Stimulated activated naive CD8-positive, alpha-beta T cell treated with anti-CD3 and anti-CD28 coated beads, Interleukin-15, amount 100 ng/mL, for 72 hours (primary cell): ENCODE measurements at regions not wholly inside any gene's neighbourhood (a gene's known extent, or its start where the extent isn't known, plus 50 kb on each side); places are given as distances from the start of the nearest gene placed in this dataset.

Experiments used
- ATAC-seq: fragments of 150-1000 bp; cut with Tn5 transposase; 2 replicates; pipeline ENCODE4 v1.10.0; 2021; ENCODE audit warnings: mild to moderate bottlenecking, moderate library complexity
- DNase-seq, 2 donors: peaks; one replicate each; pipeline ENCODE4 v3.0.0; 2021 to 2022
- H3K27ac Mint-ChIP-seq, 2 donors: one replicate each; pipeline ENCODE4 v1.8.0; 2022; ENCODE audit warnings: mild to moderate bottlenecking in 2 of 2, mixed read lengths in 2 of 2, moderate library complexity in 2 of 2
- H3K27me3 Mint-ChIP-seq: one replicate; pipeline ENCODE4 v1.8.0; 2022; ENCODE audit warnings: mixed read lengths
- H3K4me1 Mint-ChIP-seq: one replicate; pipeline ENCODE4 v1.8.0; 2022; ENCODE audit warnings: mild to moderate bottlenecking, mixed read lengths
- H3K4me3 Mint-ChIP-seq, 2 donors: one replicate each; pipeline ENCODE4 v1.8.0; 2022; ENCODE audit warnings: mild to moderate bottlenecking in 2 of 2, mixed read lengths in 2 of 2, moderate library complexity in 1 of 2
- H3K9me3 Mint-ChIP-seq, 2 donors: one replicate each; pipeline ENCODE4 v1.8.0; 2022; ENCODE audit warnings: mixed read lengths in 2 of 2

GRCh38 chr11:133738624-133739023 lies 106.7 kb downstream of the SPATA19 start:
- ATAC-seq: peak; percentile 40
- Mint-ChIP-seq H3K9me3 (peaks cover 8 to 18% of the 10 kb centered on the region in 2 donors), H3K4me3 (no peak overlapping the region), H3K27me3 (no peaks in the 10 kb centered on the region), H3K4me1 (no peaks in the 10 kb centered on the region), H3K27ac (no peak overlapping the region)
- no peak for DNase-seq

- DNase-seq (no peak), ATAC-seq (no peak)
- no peak overlapping the region for H3K4me3 Mint-ChIP-seq
- peaks cover 20% of the 10 kb centered on the region for H3K27me3 Mint-ChIP-seq
- H3K4me1 Mint-ChIP-seq: no peaks in the 10 kb centered on the region
- peaks cover 8 to 9% of the 10 kb centered on the region in 2 donors for H3K9me3 Mint-ChIP-seq
- no peak overlapping the region for H3K27ac Mint-ChIP-seq
Observed at GRCh38 chr11:133733631-133734030, 111.7 kb downstream of the SPATA19 start.

GRCh38 chr11:133732109-133732674 lies 113.1 kb downstream of the SPATA19 start:
- Mint-ChIP-seq H3K4me1 (no peaks in the 10 kb centered on the region), H3K27ac (no peak overlapping the region), H3K27me3 (peaks cover 20% of the 10 kb centered on the region), H3K4me3 (no peak overlapping the region), H3K9me3 (no peaks in the 10 kb centered on the region)
- ATAC-seq (no peak), DNase-seq (no peak)

GRCh38 chr11:133727774-133728173 lies 117.5 kb downstream of the SPATA19 start:
- Mint-ChIP-seq H3K27ac (no peak overlapping the region), H3K4me1 (no peaks in the 10 kb centered on the region), H3K9me3 (no peaks in the 10 kb centered on the region), H3K27me3 (peaks cover 18% of the 10 kb centered on the region), H3K4me3 (no peak overlapping the region)
- no peak for DNase-seq
- no peak for ATAC-seq

- ATAC-seq (no peak), DNase-seq (no peak)
- Mint-ChIP-seq H3K4me1 (no peaks in the 10 kb centered on the region), H3K27me3 (peaks cover 12% of the 10 kb centered on the region), H3K9me3 (no peaks in the 10 kb centered on the region), H3K27ac (no peak overlapping the region), H3K4me3 (no peak overlapping the region)
Observed at GRCh38 chr11:133726542-133726941, 118.8 kb downstream of the SPATA19 start.

GRCh38 chr11:133724116-133724515 lies 121.2 kb downstream of the SPATA19 start:
- ATAC-seq (no peak), DNase-seq (no peak)
- H3K4me1 Mint-ChIP-seq: no peaks in the 10 kb centered on the region
- H3K27me3 Mint-ChIP-seq: no peaks in the 10 kb centered on the region
- H3K27ac Mint-ChIP-seq: no peak overlapping the region
- no peak overlapping the region for H3K4me3 Mint-ChIP-seq
- no peaks in the 10 kb centered on the region for H3K9me3 Mint-ChIP-seq

GRCh38 chr11:133723056-133723455 lies 122.3 kb downstream of the SPATA19 start:
- H3K4me1 Mint-ChIP-seq: no peaks in the 10 kb centered on the region
- DNase-seq (no peak), ATAC-seq (no peak)
- no peaks in the 10 kb centered on the region for H3K27me3 Mint-ChIP-seq
- no peak overlapping the region for H3K27ac Mint-ChIP-seq
- H3K9me3 Mint-ChIP-seq: no peaks in the 10 kb centered on the region
- no peak overlapping the region for H3K4me3 Mint-ChIP-seq

- no peaks in the 10 kb centered on the region for H3K4me1 Mint-ChIP-seq
- peaks cover 11% of the 10 kb centered on the region for H3K27me3 Mint-ChIP-seq
- ATAC-seq (no peak), DNase-seq (no peak)
- H3K9me3 Mint-ChIP-seq: no peaks in the 10 kb centered on the region
- H3K27ac Mint-ChIP-seq: no peak overlapping the region
- H3K4me3 Mint-ChIP-seq: no peak overlapping the region
Observed at GRCh38 chr11:133720951-133721350, 124.4 kb downstream of the SPATA19 start.

- Mint-ChIP-seq H3K9me3 (no peaks in the 10 kb centered on the region), H3K27ac (no peak overlapping the region), H3K27me3 (peaks cover 17% of the 10 kb centered on the region), H3K4me1 (no peaks in the 10 kb centered on the region), H3K4me3 (no peak overlapping the region)
- ATAC-seq (no peak), DNase-seq (no peak)
Observed at GRCh38 chr11:133719532-133720235, 125.6 kb downstream of the SPATA19 start.

- Mint-ChIP-seq H3K4me1 (no peaks in the 10 kb centered on the region), H3K27ac (no peak overlapping the region), H3K27me3 (peaks cover 17% of the 10 kb centered on the region), H3K4me3 (no peak overlapping the region), H3K9me3 (no peaks in the 10 kb centered on the region)
- DNase-seq (no peak), ATAC-seq (no peak)
Observed at GRCh38 chr11:133718831-133719230, 126.5 kb downstream of the SPATA19 start.

GRCh38 chr11:133718238-133718637 lies 127.1 kb downstream of the SPATA19 start:
- Mint-ChIP-seq H3K27me3 (peaks cover 17% of the 10 kb centered on the region), H3K4me3 (no peak overlapping the region), H3K4me1 (no peaks in the 10 kb centered on the region), H3K27ac (no peak overlapping the region), H3K9me3 (no peaks in the 10 kb centered on the region)
- DNase-seq (no peak), ATAC-seq (no peak)

- no peaks in the 10 kb centered on the region for H3K4me1 Mint-ChIP-seq
- no peak for DNase-seq
- ATAC-seq: no peak
- H3K27ac Mint-ChIP-seq: no peak overlapping the region
- no peak overlapping the region for H3K4me3 Mint-ChIP-seq
- peaks cover 17% of the 10 kb centered on the region for H3K27me3 Mint-ChIP-seq
- no peaks in the 10 kb centered on the region for H3K9me3 Mint-ChIP-seq
Observed at GRCh38 chr11:133716602-133717001, 128.7 kb downstream of the SPATA19 start.

- ATAC-seq (no peak), DNase-seq (no peak)
- H3K9me3 Mint-ChIP-seq: no peaks in the 10 kb centered on the region
- peaks cover 17% of the 10 kb centered on the region for H3K27me3 Mint-ChIP-seq
- no peak overlapping the region for H3K27ac Mint-ChIP-seq
- no peaks in the 10 kb centered on the region for H3K4me1 Mint-ChIP-seq
- no peak overlapping the region for H3K4me3 Mint-ChIP-seq
Observed at GRCh38 chr11:133715602-133716001, 129.7 kb downstream of the SPATA19 start.

GRCh38 chr11:133714471-133715375 lies 130.6 kb downstream of the SPATA19 start:
- Mint-ChIP-seq H3K27ac (no peak overlapping the region), H3K27me3 (peaks cover 17% of the 10 kb centered on the region), H3K9me3 (no peaks in the 10 kb centered on the region), H3K4me1 (no peaks in the 10 kb centered on the region), H3K4me3 (no peak overlapping the region)
- no peak for ATAC-seq
- no peak for DNase-seq

- DNase-seq (no peak), ATAC-seq (no peak)
- no peak overlapping the region for H3K27ac Mint-ChIP-seq
- H3K4me3 Mint-ChIP-seq: no peak overlapping the region
- no peaks in the 10 kb centered on the region for H3K9me3 Mint-ChIP-seq
- no peaks in the 10 kb centered on the region for H3K4me1 Mint-ChIP-seq
- peaks cover 17% of the 10 kb centered on the region for H3K27me3 Mint-ChIP-seq
Observed at GRCh38 chr11:133713844-133714243, 131.5 kb downstream of the SPATA19 start.

GRCh38 chr11:133713406-133713805 lies 131.9 kb downstream of the SPATA19 start:
- DNase-seq: no peak
- no peak for ATAC-seq
- H3K4me3 Mint-ChIP-seq: no peak overlapping the region
- H3K27me3 Mint-ChIP-seq: peaks cover 17% of the 10 kb centered on the region
- H3K9me3 Mint-ChIP-seq: no peaks in the 10 kb centered on the region
- H3K27ac Mint-ChIP-seq: no peak overlapping the region
- no peaks in the 10 kb centered on the region for H3K4me1 Mint-ChIP-seq
